ENCODE measurements at regions not wholly inside any gene's neighbourhood (a gene's known extent, or its start where the extent isn't known, plus 50 kb on each side); places are given as distances from the start of the nearest gene placed in this dataset.
A peak's percentile ranks its signal among the peaks of the same experiment; 100 is the strongest.

DNA sequence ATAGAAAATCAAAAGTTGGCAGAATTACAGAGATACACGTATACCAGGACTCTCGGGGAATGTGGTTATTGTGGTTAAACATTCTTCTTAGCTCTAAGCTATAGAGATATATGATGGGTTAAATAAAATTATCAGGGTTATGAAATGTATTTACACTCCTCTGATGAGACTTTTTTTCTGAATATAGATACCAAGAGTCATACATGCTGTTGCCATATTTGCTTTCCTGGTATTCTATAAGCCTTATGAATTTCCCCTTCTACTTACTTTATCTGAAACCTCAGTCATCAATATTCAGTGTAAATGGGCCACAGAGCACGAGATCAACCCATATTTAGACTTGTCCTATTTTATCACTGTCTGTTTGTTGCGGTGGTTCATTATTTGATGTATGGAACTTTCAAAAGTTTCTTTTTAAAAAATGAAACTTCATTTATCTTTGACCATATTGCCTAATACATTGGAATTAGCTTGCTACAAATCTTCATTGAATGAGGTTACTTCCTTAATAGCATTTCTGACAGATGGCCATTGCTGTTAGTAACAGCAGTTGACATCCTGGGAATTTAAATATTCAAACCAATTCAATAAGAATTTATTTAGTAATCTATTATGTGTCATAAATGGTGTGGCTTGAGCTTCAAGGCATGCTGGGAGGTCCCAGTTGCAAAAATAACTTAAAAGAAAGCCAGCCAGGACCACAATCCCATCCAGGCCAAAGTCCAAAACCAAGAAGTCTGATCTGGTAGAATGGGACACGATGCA lies 393.5 kb downstream of the PCNX1 start:
- Histone ChIP-seq H3K36me3 (ENCODE audit: control insufficient read depth in 2 of 2, insufficient read depth in 2 of 2, low read length in 2 of 2) (no peaks in the 10 kb centered on the region), H3K9ac (ENCODE audit: low read depth in 1 of 2, low read length in 2 of 2) (no peak overlapping the region), H3K9me3 (ENCODE audit: control insufficient read depth in 2 of 2, low read length in 2 of 2) (no peaks in the 10 kb centered on the region), H3K4me1 (ENCODE audit: control insufficient read depth in 2 of 2, insufficient read depth in 2 of 2, low read length in 2 of 2) (no peaks in the 10 kb centered on the region), H3K27ac (ENCODE audit: low read depth in 2 of 2, low read length in 2 of 2) (no peak overlapping the region), H3K27me3 (ENCODE audit: control insufficient read depth in 2 of 2, insufficient read depth in 2 of 2, low read length in 2 of 2) (no peaks in the 10 kb centered on the region), H3K4me3 (ENCODE audit: low read length in 2 of 2) (no peak overlapping the region)

DNA sequence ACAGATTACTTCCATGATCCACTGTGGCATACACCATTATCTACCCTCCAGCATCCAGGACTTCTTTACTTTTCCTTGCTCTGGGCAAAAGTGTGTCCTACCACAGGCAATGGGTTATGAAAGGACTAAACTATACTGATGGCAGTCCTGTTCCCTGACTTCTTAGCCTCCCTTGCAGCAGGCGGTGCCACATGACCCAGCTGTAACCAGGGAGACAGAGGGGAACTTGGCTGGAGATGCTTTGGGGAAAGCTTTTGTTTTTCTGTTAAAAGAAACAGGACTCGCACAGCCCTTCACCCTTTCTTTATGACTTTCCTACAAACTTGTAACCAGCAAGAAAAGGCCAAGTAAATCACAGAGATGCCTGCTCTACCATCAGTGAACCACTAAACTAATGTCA lies 394.4 kb downstream of the PCNX1 start:
- Histone ChIP-seq H3K27ac (ENCODE audit: low read depth in 2 of 2, low read length in 2 of 2) (no peak overlapping the region), H3K9ac (ENCODE audit: low read depth in 1 of 2, low read length in 2 of 2) (no peak overlapping the region), H3K9me3 (ENCODE audit: control insufficient read depth in 2 of 2, low read length in 2 of 2) (no peaks in the 10 kb centered on the region), H3K4me1 (ENCODE audit: control insufficient read depth in 2 of 2, insufficient read depth in 2 of 2, low read length in 2 of 2) (no peaks in the 10 kb centered on the region), H3K27me3 (ENCODE audit: control insufficient read depth in 2 of 2, insufficient read depth in 2 of 2, low read length in 2 of 2) (no peaks in the 10 kb centered on the region), H3K4me3 (ENCODE audit: low read length in 2 of 2) (no peak overlapping the region), H3K36me3 (ENCODE audit: control insufficient read depth in 2 of 2, insufficient read depth in 2 of 2, low read length in 2 of 2) (no peaks in the 10 kb centered on the region)

DNA sequence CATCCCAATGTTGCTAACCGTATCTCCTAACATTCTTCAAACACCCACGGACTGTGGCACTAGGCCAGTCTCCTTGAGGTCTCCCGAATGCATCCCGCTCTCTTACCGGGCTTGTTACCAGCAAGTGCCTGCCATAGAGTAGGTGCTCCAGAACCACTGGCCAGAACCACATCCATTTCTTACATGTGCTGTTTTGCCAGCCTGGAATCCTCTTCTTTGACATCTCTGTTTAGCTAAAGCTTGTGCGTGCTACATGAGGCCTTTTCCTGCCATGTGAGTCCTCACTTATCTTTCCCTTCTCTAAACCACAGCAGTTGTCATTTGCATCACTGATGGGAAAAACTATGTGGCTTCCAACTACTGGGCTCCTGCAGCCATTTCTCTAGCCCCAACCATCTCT lies 397.4 kb downstream of the PCNX1 start:
- no peaks in the 10 kb centered on the region for H3K27me3 ChIP-seq (ENCODE audit: control insufficient read depth in 2 of 2, insufficient read depth in 2 of 2, low read length in 2 of 2)
- H3K9ac ChIP-seq (ENCODE audit: low read depth in 1 of 2, low read length in 2 of 2) = no peak overlapping the region
- no peak overlapping the region for H3K27ac ChIP-seq (ENCODE audit: low read depth in 2 of 2, low read length in 2 of 2)
- H3K9me3 ChIP-seq (ENCODE audit: control insufficient read depth in 2 of 2, low read length in 2 of 2) = no peaks in the 10 kb centered on the region
- H3K4me3 ChIP-seq (ENCODE audit: low read length in 2 of 2) = no peak overlapping the region
- no peaks in the 10 kb centered on the region for H3K36me3 ChIP-seq (ENCODE audit: control insufficient read depth in 2 of 2, insufficient read depth in 2 of 2, low read length in 2 of 2)
- H3K4me1 ChIP-seq (ENCODE audit: control insufficient read depth in 2 of 2, insufficient read depth in 2 of 2, low read length in 2 of 2) = no peaks in the 10 kb centered on the region

DNA sequence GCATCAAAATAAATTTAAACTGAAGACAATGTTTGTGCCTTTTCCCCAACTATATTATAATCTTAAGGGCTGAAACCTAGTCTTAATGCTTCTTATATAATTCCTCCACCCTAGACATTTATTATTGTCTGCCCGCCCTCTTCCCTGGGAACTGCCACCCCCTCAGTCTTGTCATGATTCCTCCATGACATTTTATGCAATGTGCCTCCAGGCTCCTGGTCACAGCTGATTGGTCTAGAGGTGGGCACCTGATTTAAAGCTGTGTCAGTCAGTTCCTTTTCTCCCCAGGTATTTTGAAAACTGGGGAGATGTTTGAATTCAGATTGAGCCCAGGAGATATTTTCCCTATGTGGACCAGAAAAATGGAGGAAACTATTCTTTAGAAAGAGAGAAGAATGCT lies 401.4 kb downstream of the PCNX1 start:
- Histone ChIP-seq H3K36me3 (ENCODE audit: control insufficient read depth in 2 of 2, insufficient read depth in 2 of 2, low read length in 2 of 2) (no peaks in the 10 kb centered on the region), H3K4me1 (ENCODE audit: control insufficient read depth in 2 of 2, insufficient read depth in 2 of 2, low read length in 2 of 2) (no peaks in the 10 kb centered on the region), H3K9ac (ENCODE audit: low read depth in 1 of 2, low read length in 2 of 2) (no peak overlapping the region), H3K9me3 (ENCODE audit: control insufficient read depth in 2 of 2, low read length in 2 of 2) (no peaks in the 10 kb centered on the region), H3K4me3 (ENCODE audit: low read length in 2 of 2) (no peak overlapping the region), H3K27ac (ENCODE audit: low read depth in 2 of 2, low read length in 2 of 2) (no peak overlapping the region), H3K27me3 (ENCODE audit: control insufficient read depth in 2 of 2, insufficient read depth in 2 of 2, low read length in 2 of 2) (no peaks in the 10 kb centered on the region)

DNA sequence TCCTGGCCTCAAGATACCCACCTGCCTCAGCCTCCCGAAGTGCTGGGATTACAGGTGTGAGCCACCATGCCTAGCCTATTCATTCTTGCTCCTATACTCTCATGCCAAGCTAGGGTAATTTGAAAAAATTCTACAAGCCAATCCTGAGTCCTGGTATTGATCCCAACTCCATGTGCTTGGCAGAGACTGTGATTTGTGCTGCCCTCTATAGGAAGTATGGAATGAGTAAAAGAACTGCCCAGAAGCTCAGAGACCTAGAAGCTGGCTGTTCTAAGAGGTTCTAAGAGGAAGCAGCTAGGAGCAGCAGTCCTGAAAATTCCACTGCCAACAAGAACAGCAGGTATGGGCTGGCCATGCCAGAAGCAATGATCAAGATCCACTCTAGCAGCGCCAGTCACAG lies 402.5 kb downstream of the PCNX1 start:
- Histone ChIP-seq H3K9me3 (ENCODE audit: control insufficient read depth in 2 of 2, low read length in 2 of 2) (no peaks in the 10 kb centered on the region), H3K36me3 (ENCODE audit: control insufficient read depth in 2 of 2, insufficient read depth in 2 of 2, low read length in 2 of 2) (no peaks in the 10 kb centered on the region), H3K4me3 (ENCODE audit: low read length in 2 of 2) (no peak overlapping the region), H3K4me1 (ENCODE audit: control insufficient read depth in 2 of 2, insufficient read depth in 2 of 2, low read length in 2 of 2) (no peaks in the 10 kb centered on the region), H3K27me3 (ENCODE audit: control insufficient read depth in 2 of 2, insufficient read depth in 2 of 2, low read length in 2 of 2) (no peaks in the 10 kb centered on the region), H3K9ac (ENCODE audit: low read depth in 1 of 2, low read length in 2 of 2) (no peak overlapping the region), H3K27ac (ENCODE audit: low read depth in 2 of 2, low read length in 2 of 2) (no peak overlapping the region)

DNA sequence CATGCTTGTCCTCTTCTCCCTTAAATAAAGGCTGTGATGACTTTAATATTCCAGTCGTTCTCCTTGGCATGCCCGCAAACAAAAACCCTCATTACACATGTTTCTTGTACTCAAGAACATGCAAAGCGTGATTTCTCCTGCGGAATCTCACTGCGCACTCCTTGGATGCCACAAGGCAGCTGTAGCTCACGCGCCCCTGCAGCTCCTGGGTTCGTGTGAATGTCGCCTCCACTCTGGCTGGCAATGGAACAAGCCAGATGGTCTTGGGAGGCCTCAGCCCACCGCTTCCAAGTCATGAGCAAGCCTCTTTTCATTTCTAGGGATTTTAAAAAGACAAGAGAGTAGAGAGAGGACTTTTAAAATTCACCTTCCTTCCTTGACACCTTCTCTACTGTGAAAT lies 403.8 kb downstream of the PCNX1 start:
- H3K4me1 ChIP-seq (ENCODE audit: control insufficient read depth in 2 of 2, insufficient read depth in 2 of 2, low read length in 2 of 2) = no peaks in the 10 kb centered on the region
- no peak overlapping the region for H3K9ac ChIP-seq (ENCODE audit: low read depth in 1 of 2, low read length in 2 of 2)
- H3K9me3 ChIP-seq (ENCODE audit: control insufficient read depth in 2 of 2, low read length in 2 of 2) = no peaks in the 10 kb centered on the region
- H3K27ac ChIP-seq (ENCODE audit: low read depth in 2 of 2, low read length in 2 of 2) = no peak overlapping the region
- H3K36me3 ChIP-seq (ENCODE audit: control insufficient read depth in 2 of 2, insufficient read depth in 2 of 2, low read length in 2 of 2) = no peaks in the 10 kb centered on the region
- H3K27me3 ChIP-seq (ENCODE audit: control insufficient read depth in 2 of 2, insufficient read depth in 2 of 2, low read length in 2 of 2) = no peaks in the 10 kb centered on the region
- H3K4me3 ChIP-seq (ENCODE audit: low read length in 2 of 2) = no peak overlapping the region

DNA sequence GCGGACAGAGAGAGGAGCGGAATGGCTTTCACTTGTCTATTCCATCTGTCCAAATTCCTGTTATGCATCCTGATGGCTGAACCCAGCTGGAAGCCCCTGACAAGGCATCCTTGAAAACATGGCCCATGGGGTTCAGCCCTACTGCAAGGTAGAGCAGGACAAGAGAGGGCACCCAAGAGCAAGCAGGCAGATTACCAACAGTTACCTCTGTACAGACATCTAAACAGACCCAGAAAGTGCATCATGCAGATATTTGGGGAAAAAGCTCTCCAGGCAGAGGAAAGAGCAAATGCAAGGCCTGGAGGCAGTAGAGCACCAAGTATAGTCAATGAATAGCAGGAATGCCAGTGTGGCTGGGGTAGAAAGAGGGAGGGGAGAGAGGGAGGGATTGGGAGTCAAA lies 407.5 kb downstream of the PCNX1 start:
- Histone ChIP-seq H3K4me3 (ENCODE audit: low read length in 2 of 2) (no peak overlapping the region), H3K27me3 (ENCODE audit: control insufficient read depth in 2 of 2, insufficient read depth in 2 of 2, low read length in 2 of 2) (no peaks in the 10 kb centered on the region), H3K27ac (ENCODE audit: low read depth in 2 of 2, low read length in 2 of 2) (no peak overlapping the region), H3K36me3 (ENCODE audit: control insufficient read depth in 2 of 2, insufficient read depth in 2 of 2, low read length in 2 of 2) (no peaks in the 10 kb centered on the region), H3K4me1 (ENCODE audit: control insufficient read depth in 2 of 2, insufficient read depth in 2 of 2, low read length in 2 of 2) (peaks cover 2 to 3% of the 10 kb centered on the region in 2 donors), H3K9me3 (ENCODE audit: control insufficient read depth in 2 of 2, low read length in 2 of 2) (no peaks in the 10 kb centered on the region), H3K9ac (ENCODE audit: low read depth in 1 of 2, low read length in 2 of 2) (no peak overlapping the region)

DNA sequence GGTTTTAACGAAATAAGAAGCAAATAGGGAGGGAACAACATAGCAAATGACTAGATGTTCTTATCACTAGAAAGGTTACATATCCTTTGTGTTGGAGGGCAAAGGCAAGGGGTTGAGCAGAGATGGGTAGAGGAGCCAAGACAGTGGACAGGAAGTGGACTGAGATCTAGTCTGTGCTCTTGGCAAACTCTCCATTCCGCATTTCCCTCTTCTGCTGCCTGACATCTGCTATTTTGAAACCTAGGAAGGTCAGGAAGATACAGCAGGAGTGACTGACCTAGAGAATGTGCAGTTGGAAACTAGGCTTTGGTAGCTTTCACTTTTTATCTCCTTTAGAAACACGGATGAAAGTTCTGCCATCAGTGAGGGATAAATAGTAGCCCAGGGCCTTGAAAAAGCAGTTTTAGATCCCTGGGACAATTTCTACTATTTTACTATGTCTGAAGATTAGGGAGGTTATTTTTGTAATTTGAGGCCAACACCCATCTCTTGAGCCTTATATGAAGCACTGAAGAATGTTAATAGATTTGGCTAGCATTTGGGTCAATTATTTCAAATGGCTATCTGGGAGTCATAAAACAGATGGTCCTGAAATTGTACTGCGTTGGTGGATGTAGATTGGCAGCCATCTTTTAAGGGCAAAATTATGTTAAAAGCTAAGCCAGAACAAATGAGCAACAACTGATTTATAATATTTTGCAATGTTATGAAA lies 410.3 kb downstream of the PCNX1 start:
- no peaks in the 10 kb centered on the region for H3K27me3 ChIP-seq (ENCODE audit: control insufficient read depth in 2 of 2, insufficient read depth in 2 of 2, low read length in 2 of 2)
- H3K27ac ChIP-seq (ENCODE audit: low read depth in 2 of 2, low read length in 2 of 2) = no peak overlapping the region
- H3K9ac ChIP-seq (ENCODE audit: low read depth in 1 of 2, low read length in 2 of 2) = no peak overlapping the region
- no peaks in the 10 kb centered on the region for H3K36me3 ChIP-seq (ENCODE audit: control insufficient read depth in 2 of 2, insufficient read depth in 2 of 2, low read length in 2 of 2)
- H3K4me1 ChIP-seq (ENCODE audit: control insufficient read depth in 2 of 2, insufficient read depth in 2 of 2, low read length in 2 of 2) = peaks cover 3 to 10% of the 10 kb centered on the region in 2 donors
- no peak overlapping the region for H3K4me3 ChIP-seq (ENCODE audit: low read length in 2 of 2)
- no peaks in the 10 kb centered on the region for H3K9me3 ChIP-seq (ENCODE audit: control insufficient read depth in 2 of 2, low read length in 2 of 2)

DNA sequence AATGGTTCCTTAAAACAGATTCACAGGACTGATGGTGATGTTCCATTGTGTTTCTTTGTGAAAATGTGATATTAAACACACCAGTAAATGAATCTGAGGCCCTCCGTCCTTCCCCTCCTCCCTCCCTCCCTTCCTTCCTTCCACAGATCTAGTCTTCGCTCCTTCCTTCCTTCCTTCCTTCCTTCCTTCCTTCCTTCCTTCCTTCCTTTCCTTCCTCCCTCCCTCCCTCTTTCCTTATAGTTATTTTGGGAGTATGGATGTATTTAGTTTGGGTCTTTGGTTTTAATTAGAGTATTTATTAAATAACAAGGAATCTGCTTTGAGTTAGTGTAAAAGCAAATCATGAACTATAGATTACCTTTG lies 410.8 kb downstream of the PCNX1 start:
- Histone ChIP-seq H3K27ac (ENCODE audit: low read depth in 2 of 2, low read length in 2 of 2) (no peak overlapping the region), H3K27me3 (ENCODE audit: control insufficient read depth in 2 of 2, insufficient read depth in 2 of 2, low read length in 2 of 2) (no peaks in the 10 kb centered on the region), H3K4me3 (ENCODE audit: low read length in 2 of 2) (no peak overlapping the region), H3K9me3 (ENCODE audit: control insufficient read depth in 2 of 2, low read length in 2 of 2) (no peaks in the 10 kb centered on the region), H3K4me1 (ENCODE audit: control insufficient read depth in 2 of 2, insufficient read depth in 2 of 2, low read length in 2 of 2) (peaks cover 8 to 10% of the 10 kb centered on the region in 2 donors), H3K9ac (ENCODE audit: low read depth in 1 of 2, low read length in 2 of 2) (no peak overlapping the region), H3K36me3 (ENCODE audit: control insufficient read depth in 2 of 2, insufficient read depth in 2 of 2, low read length in 2 of 2) (no peaks in the 10 kb centered on the region)

DNA sequence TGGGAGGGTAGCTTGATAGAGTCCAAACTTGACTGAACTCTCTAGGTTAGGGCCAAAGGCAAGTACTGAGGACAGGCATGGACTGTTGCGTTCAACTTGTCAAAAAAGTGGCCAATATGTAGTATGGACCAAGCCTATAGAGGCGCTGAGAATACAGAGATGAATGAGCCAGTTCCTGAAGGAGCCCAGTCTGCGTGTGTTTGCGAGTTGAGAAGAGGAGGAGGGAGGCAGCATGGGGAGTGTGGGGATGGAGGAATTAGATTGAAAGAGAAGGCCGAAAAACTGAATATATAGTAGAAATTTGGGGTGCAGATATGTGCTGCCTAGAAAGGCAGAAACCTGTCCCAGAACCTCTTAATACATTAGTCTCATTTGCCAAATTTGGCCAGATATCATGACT lies 412.4 kb downstream of the PCNX1 start:
- peak overlapping the region; percentile 92 to 93 for H3K4me3 ChIP-seq (ENCODE audit: low read length in 2 of 2)
- H3K9ac ChIP-seq (ENCODE audit: low read depth in 1 of 2, low read length in 2 of 2) = peak overlapping the region; percentile 66 to 76
- H3K27ac ChIP-seq (ENCODE audit: low read depth in 2 of 2, low read length in 2 of 2) = peak overlapping the region; percentile 95
- no peaks in the 10 kb centered on the region for H3K27me3 ChIP-seq (ENCODE audit: control insufficient read depth in 2 of 2, insufficient read depth in 2 of 2, low read length in 2 of 2)
- H3K9me3 ChIP-seq (ENCODE audit: control insufficient read depth in 2 of 2, low read length in 2 of 2) = no peaks in the 10 kb centered on the region
- H3K4me1 ChIP-seq (ENCODE audit: control insufficient read depth in 2 of 2, insufficient read depth in 2 of 2, low read length in 2 of 2) = peaks cover 10 to 12% of the 10 kb centered on the region in 2 donors
- no peaks in the 10 kb centered on the region for H3K36me3 ChIP-seq (ENCODE audit: control insufficient read depth in 2 of 2, insufficient read depth in 2 of 2, low read length in 2 of 2)
